Mammary epithelial cell (primary cell): ENCODE measurements at regions not wholly inside any gene's neighbourhood (a gene's known extent, or its start where the extent isn't known, plus 50 kb on each side); places are given as distances from the start of the nearest gene placed in this dataset.
"Not testable (repeated sequence)": the region's sequence is repeated elsewhere in the genome, so short reads cannot be mapped to it uniquely, and the experiment has no call there.

Experiments used
- EZH2 ChIP-seq: IDR thresholded peaks from 2 replicates; pipeline ENCODE4 v1.6.1; 2012; ENCODE audit warnings: low read length, inconsistent platforms, borderline replicate concordance
- TF ChIP-seq, protein P1 (sequence below), 2 donors: IDR thresholded peaks in 1 of 2; conservative IDR thresholded peaks in 1 of 2; 2 replicates each; pipeline ENCODE4 v1.5.1; 2011 to 2012; ENCODE audit warnings: inconsistent platforms in 2 of 2, low read length in 2 of 2, mild to moderate bottlenecking in 2 of 2, control low read depth in 1 of 2, low read depth in 1 of 2; ENCODE audit not compliant: insufficient read depth in 1 of 2; ENCODE audit errors: extremely low read depth in 1 of 2

DNA sequence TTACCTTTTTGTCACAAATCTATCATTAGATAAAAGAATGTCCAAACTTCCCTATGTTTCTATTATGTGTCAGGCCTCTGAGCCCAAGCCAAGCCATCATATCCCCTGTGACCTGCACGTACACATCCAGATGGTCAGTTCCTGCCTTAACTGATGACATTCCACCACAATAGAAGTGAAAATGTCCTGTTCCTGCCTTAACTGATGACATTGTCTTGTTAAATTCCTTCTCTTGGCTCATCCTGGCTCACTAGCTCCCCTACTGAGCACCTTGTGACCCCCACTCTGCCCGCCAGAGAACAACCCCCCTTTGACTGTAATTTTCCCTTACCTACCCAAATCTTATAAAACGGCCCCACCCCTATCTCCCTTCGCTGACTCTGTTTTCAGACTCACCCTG is 249.5 kb downstream of the ZNF608 start:
- TF ChIP-seq, protein P1, sequence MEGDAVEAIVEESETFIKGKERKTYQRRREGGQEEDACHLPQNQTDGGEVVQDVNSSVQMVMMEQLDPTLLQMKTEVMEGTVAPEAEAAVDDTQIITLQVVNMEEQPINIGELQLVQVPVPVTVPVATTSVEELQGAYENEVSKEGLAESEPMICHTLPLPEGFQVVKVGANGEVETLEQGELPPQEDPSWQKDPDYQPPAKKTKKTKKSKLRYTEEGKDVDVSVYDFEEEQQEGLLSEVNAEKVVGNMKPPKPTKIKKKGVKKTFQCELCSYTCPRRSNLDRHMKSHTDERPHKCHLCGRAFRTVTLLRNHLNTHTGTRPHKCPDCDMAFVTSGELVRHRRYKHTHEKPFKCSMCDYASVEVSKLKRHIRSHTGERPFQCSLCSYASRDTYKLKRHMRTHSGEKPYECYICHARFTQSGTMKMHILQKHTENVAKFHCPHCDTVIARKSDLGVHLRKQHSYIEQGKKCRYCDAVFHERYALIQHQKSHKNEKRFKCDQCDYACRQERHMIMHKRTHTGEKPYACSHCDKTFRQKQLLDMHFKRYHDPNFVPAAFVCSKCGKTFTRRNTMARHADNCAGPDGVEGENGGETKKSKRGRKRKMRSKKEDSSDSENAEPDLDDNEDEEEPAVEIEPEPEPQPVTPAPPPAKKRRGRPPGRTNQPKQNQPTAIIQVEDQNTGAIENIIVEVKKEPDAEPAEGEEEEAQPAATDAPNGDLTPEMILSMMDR (conservative IDR thresholded peaks at IDR 0.05 in 1 of 2, IDR thresholded peaks at IDR 0.05 in 1 of 2; ENCODE audit: extremely low read depth in 1 of 2, insufficient read depth in 1 of 2, low read depth in 1 of 2, low read length in 2 of 2) = not testable (repeated sequence)
- TF ChIP-seq EZH2 = not testable (repeated sequence)
